A673 (cell line): ENCODE measurements at regions not wholly inside any gene's neighbourhood (a gene's known extent, or its start where the extent isn't known, plus 50 kb on each side); places are given as distances from the start of the nearest gene placed in this dataset.

Experiments used
- EZH2 ChIP-seq: fragments of 200-600 bp; sonication (generic); IDR thresholded peaks from 2 replicates; pipeline ENCODE4 v1.6.1; 2017; ENCODE audit warnings: borderline replicate concordance, low read depth, mild to moderate bottlenecking, mixed read lengths, antibody characterized with exemption, low read length; ENCODE audit not compliant: poor library complexity, severe bottlenecking
- TF ChIP-seq, protein P1 (sequence below): fragments of 300-800, 200-600 bp; sonication (generic); conservative IDR thresholded peaks from 2 replicates; pipeline ENCODE4 v1.5.1; 2017; ENCODE audit warnings: low read depth, mild to moderate bottlenecking, antibody characterized with exemption, low read length, moderate library complexity, mixed read lengths

DNA sequence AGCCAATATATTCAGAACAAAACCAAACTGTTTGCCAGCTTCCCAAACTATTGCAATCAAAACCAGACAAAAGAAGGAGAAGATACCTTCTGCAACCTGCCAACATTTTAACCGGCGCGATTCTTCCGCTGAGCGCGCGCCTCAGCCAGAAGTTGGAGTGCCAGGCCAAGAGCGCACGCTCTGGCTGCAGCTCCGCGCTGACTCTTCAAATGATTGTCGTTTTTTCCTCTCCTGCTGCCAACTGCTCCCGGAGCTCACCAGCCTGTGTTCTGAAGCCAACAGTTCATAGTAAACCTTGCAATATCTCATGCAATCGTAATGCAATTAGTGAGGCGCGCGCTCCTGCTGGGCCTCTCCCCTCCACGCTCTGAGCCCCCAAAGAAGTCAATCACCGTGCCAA is 259.7 kb upstream of the MGMT start:
- TF ChIP-seq, protein P1, sequence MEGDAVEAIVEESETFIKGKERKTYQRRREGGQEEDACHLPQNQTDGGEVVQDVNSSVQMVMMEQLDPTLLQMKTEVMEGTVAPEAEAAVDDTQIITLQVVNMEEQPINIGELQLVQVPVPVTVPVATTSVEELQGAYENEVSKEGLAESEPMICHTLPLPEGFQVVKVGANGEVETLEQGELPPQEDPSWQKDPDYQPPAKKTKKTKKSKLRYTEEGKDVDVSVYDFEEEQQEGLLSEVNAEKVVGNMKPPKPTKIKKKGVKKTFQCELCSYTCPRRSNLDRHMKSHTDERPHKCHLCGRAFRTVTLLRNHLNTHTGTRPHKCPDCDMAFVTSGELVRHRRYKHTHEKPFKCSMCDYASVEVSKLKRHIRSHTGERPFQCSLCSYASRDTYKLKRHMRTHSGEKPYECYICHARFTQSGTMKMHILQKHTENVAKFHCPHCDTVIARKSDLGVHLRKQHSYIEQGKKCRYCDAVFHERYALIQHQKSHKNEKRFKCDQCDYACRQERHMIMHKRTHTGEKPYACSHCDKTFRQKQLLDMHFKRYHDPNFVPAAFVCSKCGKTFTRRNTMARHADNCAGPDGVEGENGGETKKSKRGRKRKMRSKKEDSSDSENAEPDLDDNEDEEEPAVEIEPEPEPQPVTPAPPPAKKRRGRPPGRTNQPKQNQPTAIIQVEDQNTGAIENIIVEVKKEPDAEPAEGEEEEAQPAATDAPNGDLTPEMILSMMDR = no peak
- no peak for TF ChIP-seq EZH2
